ENCODE measurements at regions not wholly inside any gene's neighbourhood (a gene's known extent, or its start where the extent isn't known, plus 50 kb on each side); places are given as distances from the start of the nearest gene placed in this dataset.

- no peak for TF ChIP-seq ZNF274 (IDR thresholded peaks at IDR 0.05; ENCODE audit: insufficient read depth, insufficient read length)
- no peak for TF ChIP-seq SUPT20H (IDR thresholded peaks at IDR 0.05; ENCODE audit: borderline replicate concordance, control insufficient read depth, low read depth, low read length)
- no peak for TF ChIP-seq USF2 (IDR thresholded peaks at IDR 0.05; ENCODE audit: borderline replicate concordance, low read depth, low read length)
These were observed 1233.4 kb upstream of the ADGRL3 start for GRCh38 chr4:59966758-59967157.

Measured in GM12878 (cell line).